Fibroblast of skin of left biceps (primary cell): ENCODE measurements at regions not wholly inside any gene's neighbourhood (a gene's known extent, or its start where the extent isn't known, plus 50 kb on each side); places are given as distances from the start of the nearest gene placed in this dataset.

Source experiments
- DNase-seq, 2 experiments: peaks; one replicate each; pipeline ENCODE4 v3.0.0-alpha.2; 2013; ENCODE audit warnings: low read depth in 2 of 2

- no peak for DNase-seq
These were observed 537.3 kb upstream of the PLXNA2 start for GRCh38 chr1:208781391-208782045.

- DNase-seq, result no peak
These were observed 538.0 kb upstream of the PLXNA2 start for GRCh38 chr1:208782186-208782585.

- DNase-seq, result no peak
These were observed 541.4 kb upstream of the PLXNA2 start for GRCh38 chr1:208785629-208786028.

GRCh38 chr1:208787219-208787618 is 543.0 kb upstream of the PLXNA2 start:
- no peak for DNase-seq

- DNase-seq, result no peak
These were observed 543.9 kb upstream of the PLXNA2 start for GRCh38 chr1:208788013-208788540.

GRCh38 chr1:208791456-208791855 is 547.3 kb upstream of the PLXNA2 start:
- DNase-seq, result peak; percentile 50 to 57

GRCh38 chr1:208793861-208794345 is 549.7 kb upstream of the PLXNA2 start:
- no peak for DNase-seq

GRCh38 chr1:208799186-208799585 is 555.0 kb upstream of the PLXNA2 start:
- no peak for DNase-seq

GRCh38 chr1:208803011-208803811 is 559.0 kb upstream of the PLXNA2 start:
- no peak for DNase-seq

- DNase-seq, result no peak
These were observed 563.4 kb upstream of the PLXNA2 start for GRCh38 chr1:208807446-208808127.

- no peak for DNase-seq
These were observed 564.1 kb upstream of the PLXNA2 start for GRCh38 chr1:208808301-208808700.

GRCh38 chr1:208809876-208810275 is 565.7 kb upstream of the PLXNA2 start:
- no peak for DNase-seq

GRCh38 chr1:208818770-208819445 is 574.7 kb upstream of the PLXNA2 start:
- no peak for DNase-seq

GRCh38 chr1:208820580-208821212 is 576.5 kb upstream of the PLXNA2 start:
- no peak for DNase-seq

- no peak for DNase-seq
These were observed 577.8 kb upstream of the PLXNA2 start for GRCh38 chr1:208821939-208822338.

GRCh38 chr1:208825300-208825699 is 581.1 kb upstream of the PLXNA2 start:
- no peak for DNase-seq

GRCh38 chr1:208829595-208829994 is 585.4 kb upstream of the PLXNA2 start:
- no peak for DNase-seq

GRCh38 chr1:208834381-208835096 is 590.4 kb upstream of the PLXNA2 start:
- no peak for DNase-seq

GRCh38 chr1:208835097-208835463 is 590.9 kb upstream of the PLXNA2 start:
- DNase-seq, result no peak

- DNase-seq, result no peak
These were observed 591.6 kb upstream of the PLXNA2 start for GRCh38 chr1:208835781-208836180.

GRCh38 chr1:208837242-208837641 is 593.1 kb upstream of the PLXNA2 start:
- no peak for DNase-seq
